LNCAP (cell line): ENCODE measurements at regions not wholly inside any gene's neighbourhood (a gene's known extent, or its start where the extent isn't known, plus 50 kb on each side); places are given as distances from the start of the nearest gene placed in this dataset.

ENCODE experiments used
- CTCF ChIP-seq: fragments of 450-650 bp; IDR thresholded peaks from 2 replicates; pipeline ENCODE4 v1.5.1; 2017; ENCODE audit warnings: mild to moderate bottlenecking

GRCh38 chr2:3101016-3101942, 276.3 kb downstream of the EIPR1 start:
- TF ChIP-seq CTCF: no peak

GRCh38 chr2:3100386-3100785, 277.2 kb downstream of the EIPR1 start:
- TF ChIP-seq CTCF: no peak

- no peak for TF ChIP-seq CTCF
These were observed 277.8 kb downstream of the EIPR1 start for GRCh38 chr2:3099860-3100234.

- no peak for TF ChIP-seq CTCF
These were observed 278.3 kb downstream of the EIPR1 start for GRCh38 chr2:3099145-3099859.

DNA sequence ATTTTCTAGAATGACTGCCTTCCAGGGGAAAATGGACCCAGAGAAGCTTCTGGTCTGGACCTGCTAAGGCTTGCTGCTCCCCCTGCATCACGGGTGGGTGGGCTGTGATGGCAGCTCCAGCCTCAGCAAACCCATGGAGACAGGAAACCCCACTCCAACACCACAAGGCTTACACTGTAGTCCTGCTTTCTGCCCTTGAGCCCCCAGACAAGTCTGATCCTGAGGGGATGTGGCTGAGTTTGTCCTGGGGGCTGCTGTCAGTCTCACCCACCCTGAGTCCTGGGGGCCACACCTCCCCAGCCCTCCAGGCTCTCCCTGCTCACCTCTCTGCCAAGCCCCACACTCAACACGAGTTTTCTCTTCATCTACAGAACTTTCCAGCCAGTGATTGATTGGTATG, 279.4 kb downstream of the EIPR1 start:
- TF ChIP-seq CTCF: no peak

- no peak for TF ChIP-seq CTCF
These were observed 279.8 kb downstream of the EIPR1 start for GRCh38 chr2:3097804-3098203.

- no peak for TF ChIP-seq CTCF
These were observed 282.3 kb downstream of the EIPR1 start for GRCh38 chr2:3094999-3095958.
